ENCODE measurements at regions not wholly inside any gene's neighbourhood (a gene's known extent, or its start where the extent isn't known, plus 50 kb on each side); places are given as distances from the start of the nearest gene placed in this dataset.

DNA sequence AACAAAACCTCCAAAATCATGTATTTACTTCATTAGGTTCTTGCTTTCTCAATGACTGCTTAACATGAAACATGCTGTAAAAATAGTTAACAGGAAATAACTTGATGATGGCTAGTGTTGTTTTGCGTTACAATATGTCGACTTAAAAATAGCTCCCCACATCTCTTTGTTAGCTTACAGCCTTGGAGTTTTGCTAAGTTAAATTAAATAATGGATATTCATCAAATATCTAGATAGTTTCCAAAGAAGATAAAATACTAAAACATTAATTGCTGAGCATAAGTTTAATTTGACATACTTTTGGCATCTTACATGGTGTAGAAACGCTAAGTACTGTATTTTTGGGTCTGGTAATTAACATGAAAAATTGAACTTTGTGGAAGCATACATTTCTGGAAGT is 500.6 kb upstream of the NOVA1 start:
- WGBS, 2 donors = 35 to 52% methylated on average over 3 of the region's 3 CpGs
- H3K27ac ChIP-seq = no peak overlapping the region

DNA sequence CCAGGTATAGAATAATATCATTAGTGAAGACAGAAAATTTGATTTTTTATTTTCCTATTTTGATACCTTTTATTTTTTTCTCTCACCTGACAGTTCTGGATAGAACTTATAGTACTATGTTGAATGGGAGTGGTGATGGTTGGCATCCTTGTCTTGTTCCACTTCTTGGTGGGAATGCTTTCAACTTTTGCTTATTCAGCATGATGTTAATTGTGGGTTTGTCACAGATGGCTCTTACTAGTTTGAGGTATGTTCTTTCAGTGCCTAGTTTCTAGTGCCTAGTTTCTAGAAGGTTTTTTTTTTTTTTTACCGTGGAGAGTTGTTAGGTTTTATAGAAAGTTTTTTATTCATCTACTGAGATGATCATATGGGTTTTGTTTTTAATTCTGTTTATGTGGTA is 516.3 kb upstream of the NOVA1 start:
- Histone ChIP-seq H3K36me3 (ENCODE audit: low read depth, missing control alignments) (no peaks in the 10 kb centered on the region), H3K9me3 (no peaks in the 10 kb centered on the region), H3K27me3 (no peaks in the 10 kb centered on the region), H3K4me1 (no peaks in the 10 kb centered on the region), H3K27ac (no peak overlapping the region), H3K4me3 (no peak overlapping the region)
- no peak for DNase-seq
- intact Hi-C loops (cut with DNase I; ENCODE audit: low total_unique reads) = no loop called here
- TF ChIP-seq POLR2A (IDR thresholded peaks at IDR 0.05) = no peak
- TF ChIP-seq, protein P1, sequence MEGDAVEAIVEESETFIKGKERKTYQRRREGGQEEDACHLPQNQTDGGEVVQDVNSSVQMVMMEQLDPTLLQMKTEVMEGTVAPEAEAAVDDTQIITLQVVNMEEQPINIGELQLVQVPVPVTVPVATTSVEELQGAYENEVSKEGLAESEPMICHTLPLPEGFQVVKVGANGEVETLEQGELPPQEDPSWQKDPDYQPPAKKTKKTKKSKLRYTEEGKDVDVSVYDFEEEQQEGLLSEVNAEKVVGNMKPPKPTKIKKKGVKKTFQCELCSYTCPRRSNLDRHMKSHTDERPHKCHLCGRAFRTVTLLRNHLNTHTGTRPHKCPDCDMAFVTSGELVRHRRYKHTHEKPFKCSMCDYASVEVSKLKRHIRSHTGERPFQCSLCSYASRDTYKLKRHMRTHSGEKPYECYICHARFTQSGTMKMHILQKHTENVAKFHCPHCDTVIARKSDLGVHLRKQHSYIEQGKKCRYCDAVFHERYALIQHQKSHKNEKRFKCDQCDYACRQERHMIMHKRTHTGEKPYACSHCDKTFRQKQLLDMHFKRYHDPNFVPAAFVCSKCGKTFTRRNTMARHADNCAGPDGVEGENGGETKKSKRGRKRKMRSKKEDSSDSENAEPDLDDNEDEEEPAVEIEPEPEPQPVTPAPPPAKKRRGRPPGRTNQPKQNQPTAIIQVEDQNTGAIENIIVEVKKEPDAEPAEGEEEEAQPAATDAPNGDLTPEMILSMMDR (IDR thresholded peaks at IDR 0.05) = no peak
- WGBS, 2 donors = 0% methylated on average over 1 of the region's 1 CpG

More for the DNA sequence above, 500.6 kb upstream of the NOVA1 start:
- TF ChIP-seq POLR2A (IDR thresholded peaks at IDR 0.05) = no peak
- TF ChIP-seq, protein P1 (IDR thresholded peaks at IDR 0.05) = no peak
- H3K36me3 ChIP-seq (ENCODE audit: low read depth, missing control alignments) = no peaks in the 10 kb centered on the region
- intact Hi-C loops (cut with DNase I; ENCODE audit: low total_unique reads) = no loop called here
- DNase-seq = no peak
- H3K27me3 ChIP-seq = no peaks in the 10 kb centered on the region
- no peaks in the 10 kb centered on the region for H3K4me1 ChIP-seq
- no peak overlapping the region for H3K4me3 ChIP-seq
- no peaks in the 10 kb centered on the region for H3K9me3 ChIP-seq

DNA sequence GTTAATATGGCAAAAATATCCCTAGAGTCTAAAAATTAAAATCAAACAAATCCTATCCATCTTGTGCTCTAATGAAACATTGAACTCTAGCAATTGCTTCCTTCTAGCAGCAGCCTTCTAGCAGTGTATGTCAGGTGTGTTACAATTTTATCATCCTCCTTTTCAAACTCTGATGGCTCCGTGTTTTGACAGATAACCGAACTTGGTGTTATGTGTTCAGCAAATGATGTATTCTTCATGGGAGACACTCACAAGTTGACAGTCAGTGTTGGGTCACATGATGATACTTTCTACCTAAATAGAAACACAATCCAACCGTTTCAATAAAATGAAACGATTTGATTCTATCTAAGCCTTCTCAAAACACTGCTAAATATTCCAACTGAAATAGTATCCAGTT is 525.3 kb upstream of the NOVA1 start:
- Histone ChIP-seq H3K27me3 (no peaks in the 10 kb centered on the region), H3K4me3 (no peak overlapping the region), H3K36me3 (ENCODE audit: low read depth, missing control alignments) (no peaks in the 10 kb centered on the region), H3K9me3 (no peaks in the 10 kb centered on the region), H3K4me1 (no peaks in the 10 kb centered on the region), H3K27ac (no peak overlapping the region)
- TF ChIP-seq, protein P1 (IDR thresholded peaks at IDR 0.05) = no peak
- no peak for TF ChIP-seq POLR2A (IDR thresholded peaks at IDR 0.05)
- no peak for DNase-seq
- WGBS, 2 donors = 62 to 74% methylated on average over 4 of the region's 4 CpGs
- intact Hi-C loops (cut with DNase I; ENCODE audit: low total_unique reads) = no loop called here

DNA sequence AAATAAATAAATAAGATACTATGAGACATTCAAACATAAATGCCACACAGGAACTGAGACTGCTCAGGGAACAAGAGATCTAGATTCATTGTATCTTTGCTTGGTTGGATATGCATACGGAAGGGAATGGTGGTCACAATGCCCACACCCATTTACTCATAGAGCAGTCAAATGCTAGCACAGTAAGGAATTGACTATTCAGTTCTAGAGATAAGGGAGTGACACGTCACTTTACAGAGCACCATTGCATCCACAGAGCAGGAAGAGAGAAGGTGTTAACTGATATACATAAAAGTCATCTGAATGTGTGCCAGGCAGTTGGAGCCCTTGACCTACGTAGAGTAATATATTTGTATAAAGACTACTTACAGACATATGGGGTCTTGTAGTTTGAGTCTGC is 530.0 kb upstream of the NOVA1 start:
- Histone ChIP-seq H3K4me1 (no peaks in the 10 kb centered on the region), H3K27me3 (no peaks in the 10 kb centered on the region), H3K27ac (no peak overlapping the region), H3K36me3 (ENCODE audit: low read depth, missing control alignments) (no peaks in the 10 kb centered on the region), H3K9me3 (no peaks in the 10 kb centered on the region), H3K4me3 (no peak overlapping the region)
- DNase-seq = no peak
- intact Hi-C loops (cut with DNase I; ENCODE audit: low total_unique reads) = no loop called here
- WGBS, 2 donors = 87 to 94% methylated on average over 3 of the region's 3 CpGs
- no peak for TF ChIP-seq POLR2A (IDR thresholded peaks at IDR 0.05)

DNA sequence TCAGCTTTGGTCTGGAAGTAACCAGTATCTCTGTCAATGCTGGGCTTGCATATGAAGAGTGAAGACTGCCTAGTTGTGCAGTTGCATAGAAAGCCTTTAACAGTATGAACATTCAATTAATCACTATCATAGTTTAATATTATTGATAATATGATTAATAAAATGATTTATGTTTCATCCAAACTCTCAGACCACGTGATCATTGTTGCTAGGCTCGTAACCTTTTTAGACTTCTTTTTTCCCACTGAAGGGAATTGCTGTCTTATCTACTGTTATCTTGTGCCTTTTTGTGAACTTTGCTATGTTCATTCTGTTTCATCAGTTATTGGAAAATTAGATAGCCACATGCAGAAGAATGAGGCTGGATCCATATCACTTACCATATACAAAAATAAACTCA is 536.4 kb upstream of the NOVA1 start:
- no peaks in the 10 kb centered on the region for H3K27me3 ChIP-seq
- TF ChIP-seq, protein P1 (IDR thresholded peaks at IDR 0.05) = no peak
- TF ChIP-seq POLR2A (IDR thresholded peaks at IDR 0.05) = no peak
- H3K4me1 ChIP-seq = no peaks in the 10 kb centered on the region
- no peak for DNase-seq
- no peaks in the 10 kb centered on the region for H3K36me3 ChIP-seq (ENCODE audit: low read depth, missing control alignments)
- intact Hi-C loops (cut with DNase I; ENCODE audit: low total_unique reads) = no loop called here
- no peaks in the 10 kb centered on the region for H3K9me3 ChIP-seq
- 95 to 97% methylated on average over 2 of the region's 2 CpGs for WGBS, 2 donors
- H3K27ac ChIP-seq = no peak overlapping the region
- H3K4me3 ChIP-seq = no peak overlapping the region
